Astrocyte (in vitro differentiated cells and primary cell): ENCODE measurements at regions not wholly inside any gene's neighbourhood (a gene's known extent, or its start where the extent isn't known, plus 50 kb on each side); places are given as distances from the start of the nearest gene placed in this dataset.

Source experiments
- DNase-seq: peaks from one replicate; pipeline ENCODE4 v3.0.0-alpha.2; 2010; ENCODE audit warnings: low read depth
- FAIRE-seq: peaks from 2 replicates; lab custom pipeline; 2011; peaks lifted over from hg19 to GRCh38; lab: Jason Lieb, UNC
- H2AFZ ChIP-seq: 2 replicates; pipeline ENCODE4 v1.6.0; 2012; ENCODE audit warnings: low read depth, low read length, inconsistent platforms
- H3K27ac ChIP-seq: 2 replicates; pipeline ENCODE4 v1.5.1; 2011; ENCODE audit warnings: low read depth, low read length, inconsistent platforms
- H3K27me3 ChIP-seq: 2 replicates; pipeline ENCODE4 v1.6.0; 2011; ENCODE audit warnings: low read length, inconsistent platforms; ENCODE audit not compliant: insufficient read depth
- H3K36me3 ChIP-seq: 2 replicates; pipeline ENCODE4 v1.5.1; 2011; ENCODE audit warnings: low read length, inconsistent platforms; ENCODE audit not compliant: insufficient read depth
- H3K4me1 ChIP-seq: 2 replicates; pipeline ENCODE4 v1.5.1; 2011; ENCODE audit warnings: low read length, inconsistent platforms; ENCODE audit not compliant: insufficient read depth
- H3K4me2 ChIP-seq: 2 replicates; pipeline ENCODE4 v1.6.0; 2012; ENCODE audit warnings: low read length, inconsistent platforms
- H3K4me3 ChIP-seq: 2 replicates; pipeline ENCODE4 v1.5.1; 2011; ENCODE audit warnings: low read depth, mild to moderate bottlenecking, low read length, inconsistent platforms; ENCODE audit not compliant: insufficient read depth
- H3K79me2 ChIP-seq: 2 replicates; pipeline ENCODE4 v1.6.0; 2012; ENCODE audit warnings: mild to moderate bottlenecking, low read length, inconsistent platforms; ENCODE audit not compliant: insufficient read depth
- H3K9ac ChIP-seq: 2 replicates; pipeline ENCODE4 v1.6.0; 2012; ENCODE audit warnings: mild to moderate bottlenecking, low read length, inconsistent platforms
- H3K9me3 ChIP-seq: 2 replicates; pipeline ENCODE4 v1.5.1; 2012; ENCODE audit warnings: low read depth, mild to moderate bottlenecking, low read length, inconsistent platforms; ENCODE audit not compliant: insufficient read depth
- H4K20me1 ChIP-seq: 2 replicates; pipeline ENCODE4 v1.6.0; 2012; ENCODE audit warnings: low read length, inconsistent platforms; ENCODE audit not compliant: insufficient read depth
- H3K27ac Mint-ChIP-seq: one replicate; pipeline ENCODE4 v1.8.0; 2021; ENCODE audit warnings: mild to moderate bottlenecking, mixed read lengths; ENCODE audit not compliant: unreplicated experiment
- H3K27me3 Mint-ChIP-seq: one replicate; pipeline ENCODE4 v1.8.0; 2021; ENCODE audit warnings: low read depth, mixed read lengths; ENCODE audit not compliant: unreplicated experiment
- H3K36me3 Mint-ChIP-seq: one replicate; pipeline ENCODE4 v1.8.0; 2021; ENCODE audit warnings: low read depth, mixed read lengths; ENCODE audit not compliant: unreplicated experiment
- H3K4me1 Mint-ChIP-seq: one replicate; pipeline ENCODE4 v1.8.0; 2021; ENCODE audit warnings: low read depth, mixed read lengths; ENCODE audit not compliant: unreplicated experiment
- H3K4me3 Mint-ChIP-seq: one replicate; pipeline ENCODE4 v1.8.0; 2021; ENCODE audit warnings: mild to moderate bottlenecking, moderate library complexity, mixed read lengths; ENCODE audit not compliant: unreplicated experiment
- H3K9me3 Mint-ChIP-seq: one replicate; pipeline ENCODE4 v1.8.0; 2021; ENCODE audit warnings: mild to moderate bottlenecking, mixed read lengths; ENCODE audit not compliant: unreplicated experiment
- EZH2 ChIP-seq: IDR thresholded peaks from 2 replicates; pipeline ENCODE4 v1.6.1; 2012; ENCODE audit warnings: mild to moderate bottlenecking, low read length, inconsistent platforms; ENCODE audit not compliant: insufficient read depth
- TF ChIP-seq, protein P1 (sequence below): IDR thresholded peaks from 2 replicates; pipeline ENCODE4 v1.5.1; 2011; ENCODE audit warnings: low read depth, mild to moderate bottlenecking, inconsistent platforms, low read length, moderate library complexity; ENCODE audit not compliant: insufficient read depth

DNA sequence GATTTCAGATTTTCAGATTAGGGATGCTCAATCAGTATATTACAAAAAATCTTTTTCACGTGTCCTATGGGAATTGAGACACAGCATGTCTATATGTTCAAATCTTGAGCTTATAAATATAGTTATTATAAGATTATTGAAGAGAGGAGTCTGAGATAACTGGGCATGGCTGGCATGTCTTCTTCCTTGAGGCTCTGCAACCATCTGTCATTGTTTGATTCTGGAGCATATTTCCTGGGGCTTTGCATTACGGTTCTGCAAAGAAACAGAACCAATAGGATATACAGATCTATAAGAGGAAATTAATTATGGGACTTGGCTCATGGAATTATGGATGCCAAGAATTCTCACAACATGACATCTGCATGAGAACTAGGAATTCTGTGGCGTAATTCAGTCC, 386.1 kb downstream of the SOCS6 start:
- DNase-seq = no peak
- no peaks in the 10 kb centered on the region for H4K20me1 ChIP-seq
- H3K4me3 ChIP-seq = no peak overlapping the region
- Mint-ChIP-seq H3K9me3 (peaks cover 3% of the 10 kb centered on the region), H3K27me3 (no peaks in the 10 kb centered on the region), H3K4me3 (no peak overlapping the region), H3K27ac (no peak overlapping the region), H3K36me3 (no peaks in the 10 kb centered on the region), H3K4me1 (no peaks in the 10 kb centered on the region)
- no peaks in the 10 kb centered on the region for H3K36me3 ChIP-seq
- no peak for TF ChIP-seq EZH2
- TF ChIP-seq, protein P1, sequence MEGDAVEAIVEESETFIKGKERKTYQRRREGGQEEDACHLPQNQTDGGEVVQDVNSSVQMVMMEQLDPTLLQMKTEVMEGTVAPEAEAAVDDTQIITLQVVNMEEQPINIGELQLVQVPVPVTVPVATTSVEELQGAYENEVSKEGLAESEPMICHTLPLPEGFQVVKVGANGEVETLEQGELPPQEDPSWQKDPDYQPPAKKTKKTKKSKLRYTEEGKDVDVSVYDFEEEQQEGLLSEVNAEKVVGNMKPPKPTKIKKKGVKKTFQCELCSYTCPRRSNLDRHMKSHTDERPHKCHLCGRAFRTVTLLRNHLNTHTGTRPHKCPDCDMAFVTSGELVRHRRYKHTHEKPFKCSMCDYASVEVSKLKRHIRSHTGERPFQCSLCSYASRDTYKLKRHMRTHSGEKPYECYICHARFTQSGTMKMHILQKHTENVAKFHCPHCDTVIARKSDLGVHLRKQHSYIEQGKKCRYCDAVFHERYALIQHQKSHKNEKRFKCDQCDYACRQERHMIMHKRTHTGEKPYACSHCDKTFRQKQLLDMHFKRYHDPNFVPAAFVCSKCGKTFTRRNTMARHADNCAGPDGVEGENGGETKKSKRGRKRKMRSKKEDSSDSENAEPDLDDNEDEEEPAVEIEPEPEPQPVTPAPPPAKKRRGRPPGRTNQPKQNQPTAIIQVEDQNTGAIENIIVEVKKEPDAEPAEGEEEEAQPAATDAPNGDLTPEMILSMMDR = no peak
- H3K27me3 ChIP-seq = no peaks in the 10 kb centered on the region
- FAIRE-seq = no peak
- H3K9ac ChIP-seq = no peak overlapping the region
- H3K4me2 ChIP-seq = no peak overlapping the region
- H3K4me1 ChIP-seq = no peaks in the 10 kb centered on the region
- H3K27ac ChIP-seq = no peak overlapping the region
- no peak overlapping the region for H2AFZ ChIP-seq
- H3K79me2 ChIP-seq = no peaks in the 10 kb centered on the region
- H3K9me3 ChIP-seq = peaks cover 4% of the 10 kb centered on the region

DNA sequence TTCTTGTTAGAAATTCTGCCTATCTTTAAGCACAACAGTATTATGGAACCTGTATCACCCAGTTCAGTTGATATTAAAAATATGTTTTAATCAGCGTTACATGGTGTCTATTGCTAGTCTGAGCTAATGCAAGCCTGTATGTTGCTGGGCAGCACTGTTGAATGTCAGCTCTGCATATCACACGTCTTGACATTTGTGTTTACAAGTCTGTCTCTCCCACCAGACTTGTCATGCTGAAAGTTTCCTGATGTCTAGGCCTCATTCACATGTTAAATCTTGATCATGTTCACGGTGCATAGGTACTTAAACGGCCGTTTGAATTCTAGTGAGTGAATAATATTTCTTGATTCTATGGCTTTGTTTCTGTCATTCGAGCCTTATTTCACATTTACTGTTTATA, 385.0 kb downstream of the SOCS6 start:
- peaks cover 3% of the 10 kb centered on the region for H3K9me3 Mint-ChIP-seq
- H3K27ac Mint-ChIP-seq = no peak overlapping the region
- Histone ChIP-seq H2AFZ (no peak overlapping the region), H3K27me3 (no peaks in the 10 kb centered on the region), H3K9ac (no peak overlapping the region), H3K27ac (no peak overlapping the region), H3K36me3 (no peaks in the 10 kb centered on the region), H3K79me2 (no peaks in the 10 kb centered on the region), H3K4me3 (no peak overlapping the region), H3K4me1 (no peaks in the 10 kb centered on the region), H3K9me3 (peaks cover 4% of the 10 kb centered on the region), H4K20me1 (no peaks in the 10 kb centered on the region), H3K4me2 (no peak overlapping the region)
- H3K4me3 Mint-ChIP-seq = no peak overlapping the region
- no peaks in the 10 kb centered on the region for H3K4me1 Mint-ChIP-seq
- no peak for TF ChIP-seq EZH2
- TF ChIP-seq, protein P1 = no peak
- H3K36me3 Mint-ChIP-seq = no peaks in the 10 kb centered on the region
- no peak for DNase-seq
- FAIRE-seq = no peak
- H3K27me3 Mint-ChIP-seq = no peaks in the 10 kb centered on the region

DNA sequence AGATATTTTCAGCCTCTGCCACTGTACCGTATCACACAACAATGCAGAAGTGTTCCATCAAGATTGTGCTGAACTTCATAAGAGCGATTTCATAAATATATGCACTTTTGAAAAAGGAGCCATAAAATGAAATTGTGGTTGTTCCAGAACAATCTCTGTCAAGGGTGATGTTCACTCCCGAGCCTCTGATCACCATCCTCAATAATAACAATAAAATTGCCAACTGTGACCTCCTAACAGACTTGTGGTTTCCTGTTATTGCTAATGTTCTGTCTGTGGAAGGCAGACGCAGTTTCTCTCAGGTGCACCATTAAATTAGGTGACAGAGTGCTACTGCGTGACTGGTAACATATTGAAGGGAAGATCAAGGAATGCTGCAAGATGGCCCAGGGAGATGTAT, 383.7 kb downstream of the SOCS6 start:
- TF ChIP-seq EZH2 = no peak
- TF ChIP-seq, protein P1 = no peak
- Mint-ChIP-seq H3K4me1 (no peaks in the 10 kb centered on the region), H3K36me3 (no peaks in the 10 kb centered on the region), H3K27me3 (no peaks in the 10 kb centered on the region), H3K9me3 (peaks cover 3% of the 10 kb centered on the region), H3K4me3 (no peak overlapping the region), H3K27ac (no peak overlapping the region)
- Histone ChIP-seq H3K9ac (no peak overlapping the region), H3K27ac (no peak overlapping the region), H3K79me2 (no peaks in the 10 kb centered on the region), H3K4me3 (no peak overlapping the region), H4K20me1 (no peaks in the 10 kb centered on the region), H3K4me1 (no peaks in the 10 kb centered on the region), H3K27me3 (no peaks in the 10 kb centered on the region), H3K36me3 (no peaks in the 10 kb centered on the region), H3K9me3 (peaks cover 4% of the 10 kb centered on the region), H3K4me2 (no peak overlapping the region), H2AFZ (no peak overlapping the region)
- no peak for FAIRE-seq
- no peak for DNase-seq
